ENCODE measurements at regions not wholly inside any gene's neighbourhood (a gene's known extent, or its start where the extent isn't known, plus 50 kb on each side); places are given as distances from the start of the nearest gene placed in this dataset.

DNA sequence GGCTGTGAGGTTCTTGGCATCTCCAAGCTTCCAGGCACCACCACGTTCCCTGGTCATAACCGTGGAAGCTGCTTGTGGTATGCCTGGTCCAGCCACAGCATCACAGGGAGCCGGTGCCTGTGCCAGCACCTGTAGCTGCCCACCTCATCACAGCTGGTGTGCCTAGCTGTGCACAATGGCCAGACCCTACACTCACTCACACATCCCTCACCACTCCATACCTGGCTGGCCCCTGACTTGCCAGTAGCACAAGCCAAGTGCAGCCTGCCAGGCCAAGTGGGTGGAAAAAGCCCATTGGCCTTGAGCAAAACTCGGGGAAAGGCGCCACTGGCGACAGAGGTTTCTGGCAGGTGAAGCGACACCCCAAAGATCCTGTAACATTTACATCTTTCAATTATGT lies 192.3 kb upstream of the MANEA start:
- no peak overlapping the region for H3K9ac ChIP-seq
- TF ChIP-seq Cebpa-rat (IDR thresholded peaks at IDR 0.05) = no peak
- peaks cover 5% of the 10 kb centered on the region for H3K4me1 ChIP-seq
- no peak overlapping the region for H3K4me3 ChIP-seq
- no peak overlapping the region for H3K27ac ChIP-seq
- no peaks in the 10 kb centered on the region for H3K27me3 ChIP-seq
- no peaks in the 10 kb centered on the region for H3K36me3 ChIP-seq
- peaks cover 6% of the 10 kb centered on the region; the same call in 1 of the 2 replicates for H3K9me3 ChIP-seq
- no peaks in the 10 kb centered on the region for H4K20me1 ChIP-seq
- H3K4me2 ChIP-seq = no peak overlapping the region

- Histone ChIP-seq H4K20me1 (no peaks in the 10 kb centered on the region), H3K4me3 (no peak overlapping the region), H3K27me3 (no peaks in the 10 kb centered on the region), H3K9me3 (no peaks in the 10 kb centered on the region), H3K4me1 (peaks cover 5% of the 10 kb centered on the region), H3K9ac (no peak overlapping the region), H3K27ac (no peak overlapping the region), H3K4me2 (0 out of 2 replicates have a peak overlapping the region, but pooled peaks have one; percentile 4), H3K36me3 (no peaks in the 10 kb centered on the region)
- no peak for TF ChIP-seq Cebpa-rat (IDR thresholded peaks at IDR 0.05)
Observed at GRCh38 chr6:95387845-95388244, 189.5 kb upstream of the MANEA start.

- no peak for TF ChIP-seq Cebpa-rat (IDR thresholded peaks at IDR 0.05)
- H3K4me3 ChIP-seq = no peak overlapping the region
- no peak overlapping the region for H3K27ac ChIP-seq
- no peak overlapping the region for H3K4me2 ChIP-seq
- no peaks in the 10 kb centered on the region for H3K36me3 ChIP-seq
- no peak overlapping the region for H3K9ac ChIP-seq
- no peaks in the 10 kb centered on the region for H4K20me1 ChIP-seq
- no peaks in the 10 kb centered on the region for H3K4me1 ChIP-seq
- H3K9me3 ChIP-seq = no peaks in the 10 kb centered on the region
- no peaks in the 10 kb centered on the region for H3K27me3 ChIP-seq
Observed at GRCh38 chr6:95404777-95405176, 172.6 kb upstream of the MANEA start.

- no peaks in the 10 kb centered on the region for H3K4me1 ChIP-seq
- H3K36me3 ChIP-seq = no peaks in the 10 kb centered on the region
- H3K27me3 ChIP-seq = no peaks in the 10 kb centered on the region
- no peak overlapping the region for H3K4me3 ChIP-seq
- no peak overlapping the region for H3K4me2 ChIP-seq
- TF ChIP-seq Cebpa-rat (IDR thresholded peaks at IDR 0.05) = no peak
- H3K9ac ChIP-seq = no peak overlapping the region
- no peaks in the 10 kb centered on the region for H3K9me3 ChIP-seq
- no peak overlapping the region for H3K27ac ChIP-seq
- H4K20me1 ChIP-seq = no peaks in the 10 kb centered on the region
Observed at GRCh38 chr6:95408111-95408510, 169.2 kb upstream of the MANEA start.

GRCh38 chr6:95410168-95410567 lies 167.2 kb upstream of the MANEA start:
- no peak overlapping the region for H3K4me3 ChIP-seq
- no peaks in the 10 kb centered on the region for H3K9me3 ChIP-seq
- H3K27ac ChIP-seq = no peak overlapping the region
- no peaks in the 10 kb centered on the region for H3K4me1 ChIP-seq
- H3K9ac ChIP-seq = no peak overlapping the region
- no peaks in the 10 kb centered on the region for H4K20me1 ChIP-seq
- no peaks in the 10 kb centered on the region for H3K36me3 ChIP-seq
- no peak for TF ChIP-seq Cebpa-rat (IDR thresholded peaks at IDR 0.05)
- H3K27me3 ChIP-seq = no peaks in the 10 kb centered on the region
- no peak overlapping the region for H3K4me2 ChIP-seq

GRCh38 chr6:95413789-95414188 lies 163.5 kb upstream of the MANEA start:
- no peaks in the 10 kb centered on the region for H3K4me1 ChIP-seq
- no peaks in the 10 kb centered on the region for H3K9me3 ChIP-seq
- H3K4me2 ChIP-seq = no peak overlapping the region
- H4K20me1 ChIP-seq = no peaks in the 10 kb centered on the region
- no peaks in the 10 kb centered on the region for H3K27me3 ChIP-seq
- no peaks in the 10 kb centered on the region for H3K36me3 ChIP-seq
- no peak overlapping the region for H3K4me3 ChIP-seq
- H3K27ac ChIP-seq = no peak overlapping the region
- no peak for TF ChIP-seq Cebpa-rat (IDR thresholded peaks at IDR 0.05)
- no peak overlapping the region for H3K9ac ChIP-seq

GRCh38 chr6:95417856-95418255 lies 159.5 kb upstream of the MANEA start:
- TF ChIP-seq Cebpa-rat (IDR thresholded peaks at IDR 0.05) = no peak
- no peaks in the 10 kb centered on the region for H3K27me3 ChIP-seq
- H3K9ac ChIP-seq = no peak overlapping the region
- H3K36me3 ChIP-seq = no peaks in the 10 kb centered on the region
- H3K4me2 ChIP-seq = no peak overlapping the region
- H3K4me1 ChIP-seq = no peaks in the 10 kb centered on the region
- H4K20me1 ChIP-seq = no peaks in the 10 kb centered on the region
- peaks cover 23% of the 10 kb centered on the region for H3K9me3 ChIP-seq
- H3K4me3 ChIP-seq = no peak overlapping the region
- H3K27ac ChIP-seq = no peak overlapping the region

- no peak for TF ChIP-seq Cebpa-rat (IDR thresholded peaks at IDR 0.05)
- Histone ChIP-seq H3K4me3 (no peak overlapping the region), H3K9ac (no peak overlapping the region), H4K20me1 (no peaks in the 10 kb centered on the region), H3K27me3 (no peaks in the 10 kb centered on the region), H3K9me3 (peaks cover 23% of the 10 kb centered on the region), H3K4me1 (0 out of 2 replicates have a peak, but pooled peaks cover 3% of the 10 kb centered on the region), H3K27ac (no peak overlapping the region), H3K4me2 (no peak overlapping the region), H3K36me3 (no peaks in the 10 kb centered on the region)
Observed at GRCh38 chr6:95420792-95421191, 156.5 kb upstream of the MANEA start.

DNA sequence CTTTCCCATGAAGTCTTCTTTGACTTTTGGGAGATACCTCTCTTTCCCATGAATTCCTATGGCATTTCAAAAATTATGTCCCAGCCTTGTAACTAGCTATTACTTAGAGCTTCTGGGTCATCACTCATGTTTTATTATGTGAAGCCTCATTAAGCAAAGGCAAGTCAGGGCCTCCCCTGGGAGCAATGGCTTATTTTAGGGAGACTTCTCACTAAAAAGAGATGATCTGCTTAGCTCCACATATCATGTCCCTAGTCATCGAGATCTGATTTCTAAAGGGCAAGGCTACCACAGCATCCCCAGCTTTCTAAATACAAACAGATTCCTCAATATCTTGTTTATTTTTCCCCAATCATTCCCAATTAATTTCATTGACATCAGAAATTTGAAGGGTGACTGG lies 154.0 kb upstream of the MANEA start:
- TF ChIP-seq Cebpa-rat (IDR thresholded peaks at IDR 0.05) = no peak
- no peak overlapping the region for H3K4me2 ChIP-seq
- peaks cover 23% of the 10 kb centered on the region for H3K9me3 ChIP-seq
- H3K9ac ChIP-seq = no peak overlapping the region
- no peak overlapping the region for H3K4me3 ChIP-seq
- no peak overlapping the region for H3K27ac ChIP-seq
- no peaks in the 10 kb centered on the region for H3K36me3 ChIP-seq
- H3K27me3 ChIP-seq = no peaks in the 10 kb centered on the region
- 0 out of 2 replicates have a peak, but pooled peaks cover 3% of the 10 kb centered on the region for H3K4me1 ChIP-seq
- H4K20me1 ChIP-seq = no peaks in the 10 kb centered on the region

DNA sequence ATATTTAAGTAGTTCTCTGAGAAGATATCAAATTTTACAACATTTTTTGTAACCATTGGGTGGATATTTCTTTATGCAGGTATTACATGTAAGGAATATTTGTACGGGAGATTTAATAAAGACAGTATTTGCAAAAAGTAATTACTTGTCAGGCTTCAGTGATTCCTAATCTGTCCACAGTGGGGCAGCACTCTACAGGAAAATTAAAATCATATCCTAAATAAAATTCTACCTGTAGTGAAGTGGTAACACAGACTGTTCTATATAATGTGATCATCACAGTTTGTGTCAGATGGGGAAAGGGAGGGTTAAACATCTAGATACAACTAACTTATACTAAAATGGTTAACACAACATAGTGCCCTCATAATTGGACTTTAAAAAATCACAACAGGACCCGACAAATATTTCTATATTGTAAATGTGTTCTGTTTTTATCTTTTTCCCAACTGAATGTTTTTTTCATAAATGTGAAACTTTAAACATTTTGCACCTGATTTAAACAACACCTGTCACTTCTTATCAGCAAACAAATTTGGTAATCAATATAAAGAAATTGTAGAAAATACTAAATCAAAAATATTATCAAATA lies 145.6 kb upstream of the MANEA start:
- no peak overlapping the region for H3K4me2 ChIP-seq
- H3K27ac ChIP-seq = no peak overlapping the region
- H3K9ac ChIP-seq = no peak overlapping the region
- H4K20me1 ChIP-seq = no peaks in the 10 kb centered on the region
- H3K36me3 ChIP-seq = no peaks in the 10 kb centered on the region
- no peak overlapping the region for H3K4me3 ChIP-seq
- no peaks in the 10 kb centered on the region for H3K9me3 ChIP-seq
- H3K4me1 ChIP-seq = no peaks in the 10 kb centered on the region
- no peak for TF ChIP-seq Cebpa-rat (IDR thresholded peaks at IDR 0.05)
- no peaks in the 10 kb centered on the region for H3K27me3 ChIP-seq

GRCh38 chr6:95439741-95440140 lies 137.6 kb upstream of the MANEA start:
- H3K27me3 ChIP-seq = no peaks in the 10 kb centered on the region
- no peaks in the 10 kb centered on the region for H3K4me1 ChIP-seq
- H3K9ac ChIP-seq = no peak overlapping the region
- H3K4me3 ChIP-seq = no peak overlapping the region
- H3K36me3 ChIP-seq = no peaks in the 10 kb centered on the region
- no peak for TF ChIP-seq Cebpa-rat (IDR thresholded peaks at IDR 0.05)
- no peaks in the 10 kb centered on the region for H3K9me3 ChIP-seq
- no peak overlapping the region for H3K27ac ChIP-seq
- H4K20me1 ChIP-seq = no peaks in the 10 kb centered on the region
- H3K4me2 ChIP-seq = no peak overlapping the region
